ENCODE measurements at regions not wholly inside any gene's neighbourhood (a gene's known extent, or its start where the extent isn't known, plus 50 kb on each side); places are given as distances from the start of the nearest gene placed in this dataset.

- Mint-ChIP-seq H3K27me3 (ENCODE audit: low read depth) (no peaks in the 10 kb centered on the region), H3K9me3 (ENCODE audit: low read depth) (no peaks in the 10 kb centered on the region), H3K4me1 (ENCODE audit: low read depth) (no peaks in the 10 kb centered on the region), H3K36me3 (ENCODE audit: low read depth) (no peaks in the 10 kb centered on the region), H3K4me3 (ENCODE audit: unreplicated experiment) (no peak overlapping the region), H3K27ac (ENCODE audit: unreplicated experiment) (no peak overlapping the region)
- DNase-seq (ENCODE audit: low spot score): no peak
- no peak for TF ChIP-seq CTCF (IDR thresholded peaks at IDR 0.05)
Observed at GRCh38 chr3:95394286-95394685, 1331.4 kb downstream of the NSUN3 start.

- Mint-ChIP-seq H3K4me1 (ENCODE audit: low read depth) (no peaks in the 10 kb centered on the region), H3K4me3 (ENCODE audit: unreplicated experiment) (no peak overlapping the region), H3K27me3 (ENCODE audit: low read depth) (no peaks in the 10 kb centered on the region), H3K9me3 (ENCODE audit: low read depth) (no peaks in the 10 kb centered on the region), H3K27ac (ENCODE audit: unreplicated experiment) (no peak overlapping the region), H3K36me3 (ENCODE audit: low read depth) (no peaks in the 10 kb centered on the region)
- no peak for DNase-seq (ENCODE audit: low spot score)
- no peak for TF ChIP-seq CTCF (IDR thresholded peaks at IDR 0.05)
Observed at GRCh38 chr3:95399585-95399984, 1336.7 kb downstream of the NSUN3 start.

GRCh38 chr3:95401693-95402092 lies 1338.8 kb downstream of the NSUN3 start:
- no peaks in the 10 kb centered on the region for H3K36me3 Mint-ChIP-seq (ENCODE audit: low read depth)
- DNase-seq (ENCODE audit: low spot score): no peak
- no peaks in the 10 kb centered on the region for H3K27me3 Mint-ChIP-seq (ENCODE audit: low read depth)
- H3K4me1 Mint-ChIP-seq (ENCODE audit: low read depth): no peaks in the 10 kb centered on the region
- no peak overlapping the region for H3K27ac Mint-ChIP-seq (ENCODE audit: unreplicated experiment)
- no peak for TF ChIP-seq CTCF (IDR thresholded peaks at IDR 0.05)
- no peak overlapping the region for H3K4me3 Mint-ChIP-seq (ENCODE audit: unreplicated experiment)
- no peaks in the 10 kb centered on the region for H3K9me3 Mint-ChIP-seq (ENCODE audit: low read depth)

GRCh38 chr3:95407709-95408463 lies 1345.0 kb downstream of the NSUN3 start:
- no peak for DNase-seq (ENCODE audit: low spot score)
- no peaks in the 10 kb centered on the region for H3K27me3 Mint-ChIP-seq (ENCODE audit: low read depth)
- peaks cover 3% of the 10 kb centered on the region for H3K9me3 Mint-ChIP-seq (ENCODE audit: low read depth)
- no peaks in the 10 kb centered on the region for H3K4me1 Mint-ChIP-seq (ENCODE audit: low read depth)
- H3K4me3 Mint-ChIP-seq (ENCODE audit: unreplicated experiment): no peak overlapping the region
- no peak overlapping the region for H3K27ac Mint-ChIP-seq (ENCODE audit: unreplicated experiment)
- no peaks in the 10 kb centered on the region for H3K36me3 Mint-ChIP-seq (ENCODE audit: low read depth)
- TF ChIP-seq CTCF (IDR thresholded peaks at IDR 0.05): no peak

GRCh38 chr3:95408464-95408862 lies 1345.6 kb downstream of the NSUN3 start:
- H3K4me1 Mint-ChIP-seq (ENCODE audit: low read depth): no peaks in the 10 kb centered on the region
- no peaks in the 10 kb centered on the region for H3K36me3 Mint-ChIP-seq (ENCODE audit: low read depth)
- DNase-seq (ENCODE audit: low spot score): no peak
- H3K27me3 Mint-ChIP-seq (ENCODE audit: low read depth): no peaks in the 10 kb centered on the region
- no peak for TF ChIP-seq CTCF (IDR thresholded peaks at IDR 0.05)
- H3K4me3 Mint-ChIP-seq (ENCODE audit: unreplicated experiment): no peak overlapping the region
- H3K9me3 Mint-ChIP-seq (ENCODE audit: low read depth): peaks cover 3% of the 10 kb centered on the region
- H3K27ac Mint-ChIP-seq (ENCODE audit: unreplicated experiment): no peak overlapping the region

Measured in chondrocyte (in vitro differentiated cells).